Esophagus squamous epithelium (tissue), 4 donors: ENCODE measurements at regions not wholly inside any gene's neighbourhood (a gene's known extent, or its start where the extent isn't known, plus 50 kb on each side); places are given as distances from the start of the nearest gene placed in this dataset.

Source experiments
- POLR2A ChIP-seq, 4 donors: fragments of 450-650 bp; IDR thresholded peaks; one replicate each; pipeline ENCODE4 v1.6.1; 2017; ENCODE audit warnings: antibody characterized with exemption in 4 of 4, mild to moderate bottlenecking in 4 of 4, moderate library complexity in 3 of 4
- TF ChIP-seq, protein P1 (sequence below), 6 experiments: fragments of 450-650 bp in 4 of 6; fragments of 200-600 bp in 2 of 6; sonication (generic) in 2 of 6; IDR thresholded peaks; one replicate each; pipeline ENCODE4 v1.5.1; 2016 to 2019; ENCODE audit warnings: antibody characterized with exemption in 6 of 6, mild to moderate bottlenecking in 4 of 6, moderate library complexity in 4 of 6

DNA sequence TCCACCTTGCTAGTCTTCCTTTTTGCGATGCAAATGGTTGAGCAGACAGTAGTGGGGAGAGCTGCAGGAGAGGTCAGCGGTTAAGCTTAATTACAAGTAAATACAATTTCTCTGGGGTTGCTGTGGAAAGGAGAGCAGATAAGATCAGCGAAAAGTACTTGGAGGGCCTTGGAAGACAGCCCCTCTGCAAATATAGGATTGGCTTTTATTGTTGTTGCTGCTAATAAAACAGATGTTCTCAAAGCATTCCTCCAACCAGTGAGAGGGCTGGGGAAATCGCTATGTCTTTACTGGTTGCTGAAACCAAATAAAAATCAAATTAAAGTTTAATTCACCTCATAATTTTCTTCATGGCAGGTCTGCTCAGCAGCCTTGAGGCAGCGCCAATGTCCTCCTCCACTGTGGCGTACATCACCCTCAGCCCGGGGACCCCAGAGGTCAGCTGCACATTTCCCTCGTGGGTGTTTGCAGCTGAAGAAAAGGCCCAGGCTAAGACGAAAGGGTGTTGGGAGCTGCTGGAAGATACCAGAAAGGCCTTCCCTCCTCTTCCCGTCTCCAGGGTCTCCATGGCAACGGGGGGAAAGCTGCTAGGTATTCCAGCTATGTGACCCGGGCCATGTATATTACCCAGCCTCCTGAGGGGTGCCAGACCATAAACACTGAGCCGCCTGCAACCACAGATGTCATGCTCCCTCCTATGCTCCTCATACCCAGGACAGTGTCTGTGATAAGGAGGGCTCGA lies 54.6 kb upstream of the POU2F1 start:
- TF ChIP-seq, protein P1, sequence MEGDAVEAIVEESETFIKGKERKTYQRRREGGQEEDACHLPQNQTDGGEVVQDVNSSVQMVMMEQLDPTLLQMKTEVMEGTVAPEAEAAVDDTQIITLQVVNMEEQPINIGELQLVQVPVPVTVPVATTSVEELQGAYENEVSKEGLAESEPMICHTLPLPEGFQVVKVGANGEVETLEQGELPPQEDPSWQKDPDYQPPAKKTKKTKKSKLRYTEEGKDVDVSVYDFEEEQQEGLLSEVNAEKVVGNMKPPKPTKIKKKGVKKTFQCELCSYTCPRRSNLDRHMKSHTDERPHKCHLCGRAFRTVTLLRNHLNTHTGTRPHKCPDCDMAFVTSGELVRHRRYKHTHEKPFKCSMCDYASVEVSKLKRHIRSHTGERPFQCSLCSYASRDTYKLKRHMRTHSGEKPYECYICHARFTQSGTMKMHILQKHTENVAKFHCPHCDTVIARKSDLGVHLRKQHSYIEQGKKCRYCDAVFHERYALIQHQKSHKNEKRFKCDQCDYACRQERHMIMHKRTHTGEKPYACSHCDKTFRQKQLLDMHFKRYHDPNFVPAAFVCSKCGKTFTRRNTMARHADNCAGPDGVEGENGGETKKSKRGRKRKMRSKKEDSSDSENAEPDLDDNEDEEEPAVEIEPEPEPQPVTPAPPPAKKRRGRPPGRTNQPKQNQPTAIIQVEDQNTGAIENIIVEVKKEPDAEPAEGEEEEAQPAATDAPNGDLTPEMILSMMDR (IDR thresholded peaks at IDR 0.05) = no peak
- TF ChIP-seq POLR2A (IDR thresholded peaks at IDR 0.05) = no peak
